ENCODE measurements at regions not wholly inside any gene's neighbourhood (a gene's known extent, or its start where the extent isn't known, plus 50 kb on each side); places are given as distances from the start of the nearest gene placed in this dataset.

GRCh38 chr2:221231511-221231910 is 340.6 kb downstream of the EPHA4 start:
- TF ChIP-seq CTCF (IDR thresholded peaks at IDR 0.05) (no peak), POLR2A (IDR thresholded peaks at IDR 0.05) (no peak)

Measured in body of pancreas (tissue), 4 donors.